IMR-90 (cell line): ENCODE measurements at regions not wholly inside any gene's neighbourhood (a gene's known extent, or its start where the extent isn't known, plus 50 kb on each side); places are given as distances from the start of the nearest gene placed in this dataset.

ENCODE experiments used
- ATAC-seq: fragments of 200-7000 bp; cut with Tn5 transposase; 2 replicates; pipeline ENCODE4 v1.9.1; 2020; ENCODE audit warnings: low read depth, mild to moderate bottlenecking, moderate library complexity
- BruUV-seq: library from RNA; stranded (reverse); fragments of 400-500 nt; replicated peaks from 2 replicates; lab custom pipeline; 2021; lab: Mats Ljungman, UMichigan
- CTCF ChIA-PET: fragments of 300-600 bp; formaldehyde crosslinking; extraction: SDS; loops from one replicate; lab custom pipeline; 2021; ENCODE audit warnings: antibody characterized with exemption; lab: Yijun Ruan, JAX
- POLR2A ChIA-PET: fragments of 300-600 bp; sonication (Branson Sonifier 250); formaldehyde crosslinking; loops from one replicate; lab custom pipeline; 2022; ENCODE audit warnings: antibody characterized with exemption; ENCODE audit not compliant: unreplicated experiment; lab: Charles Lee
- DNase-seq: peaks from one replicate; pipeline ENCODE4 v3.0.0; 2013
- H2AFZ ChIP-seq: replicated peaks from 2 replicates; pipeline ENCODE3; 2013; ENCODE audit warnings: low read length, mild to moderate bottlenecking; ENCODE audit not compliant: poor library complexity
- H2AK5ac ChIP-seq: 2 replicates; pipeline ENCODE4 v1.6.1; 2013; ENCODE audit warnings: low read depth, low read length, inconsistent platforms
- H2AK9ac ChIP-seq: replicated peaks from 2 replicates; pipeline ENCODE3; 2013; ENCODE audit warnings: mild to moderate bottlenecking, low read depth, low read length, moderate library complexity; ENCODE audit not compliant: poor library complexity
- H2BK120ac ChIP-seq: 2 replicates; pipeline ENCODE4 v1.6.1; 2013; ENCODE audit warnings: low read depth, low read length, inconsistent platforms
- H2BK15ac ChIP-seq: 3 replicates; pipeline ENCODE4 v1.6.1; 2013; ENCODE audit warnings: low read depth, low read length, inconsistent platforms
- H2BK20ac ChIP-seq: 2 replicates; pipeline ENCODE4 v1.6.1; 2013; ENCODE audit warnings: low read depth, mild to moderate bottlenecking, inconsistent platforms, low read length, moderate library complexity
- H2BK5ac ChIP-seq: 2 replicates; pipeline ENCODE4 v1.6.1; 2013; ENCODE audit warnings: mild to moderate bottlenecking, low read depth, low read length, inconsistent platforms; ENCODE audit not compliant: poor library complexity, severe bottlenecking
- H3K14ac ChIP-seq: replicated peaks from 2 replicates; pipeline ENCODE4 v1.6.1; 2013; ENCODE audit warnings: low read depth, low read length, inconsistent platforms
- H3K18ac ChIP-seq: 2 replicates; pipeline ENCODE4 v1.6.1; 2013; ENCODE audit warnings: low read depth, low read length, control low read depth
- H3K23ac ChIP-seq: 2 replicates; pipeline ENCODE4 v1.6.1; 2013; ENCODE audit warnings: low read depth, low read length, inconsistent platforms
- H3K27ac ChIP-seq: 2 replicates; pipeline ENCODE4 v1.5.1; 2013; ENCODE audit warnings: mild to moderate bottlenecking, control low read depth, low read length; ENCODE audit not compliant: insufficient read depth
- H3K27me3 ChIP-seq: 2 replicates; pipeline ENCODE4 v1.6.1; 2013; ENCODE audit warnings: low read length; ENCODE audit not compliant: control insufficient read depth, insufficient read depth
- H3K36me3 ChIP-seq: 2 replicates; pipeline ENCODE4 v1.6.1; 2013; ENCODE audit warnings: low read length, mixed read lengths; ENCODE audit not compliant: control insufficient read depth, insufficient read depth
- H3K4ac ChIP-seq: 2 replicates; pipeline ENCODE4 v1.6.1; 2013; ENCODE audit warnings: low read depth, low read length, inconsistent platforms
- H3K4me1 ChIP-seq: 2 replicates; pipeline ENCODE4 v1.6.1; 2013; ENCODE audit warnings: low read length, mixed read lengths; ENCODE audit not compliant: control insufficient read depth, insufficient read depth
- H3K4me2 ChIP-seq: 2 replicates; pipeline ENCODE4 v1.6.1; 2013; ENCODE audit warnings: low read depth, mild to moderate bottlenecking, control low read depth, low read length, moderate library complexity
- H3K4me3 ChIP-seq: 2 replicates; pipeline ENCODE4 v1.5.1; 2013; ENCODE audit warnings: low read depth, mild to moderate bottlenecking, control low read depth, low read length, moderate library complexity; ENCODE audit not compliant: insufficient read depth
- H3K56ac ChIP-seq: 2 replicates; pipeline ENCODE4 v1.6.1; 2013; ENCODE audit warnings: low read length, inconsistent platforms; ENCODE audit not compliant: insufficient read depth; ENCODE audit errors: extremely low read depth
- H3K79me1 ChIP-seq, 2 experiments: 2 replicates each; pipeline ENCODE4 v1.6.1; 2013; ENCODE audit warnings: low read length in 2 of 2, inconsistent platforms in 1 of 2, low read depth in 1 of 2
- H3K9ac ChIP-seq: 2 replicates; pipeline ENCODE4 v1.6.1; 2013; ENCODE audit warnings: low read depth, low read length, control low read depth
- H3K9me1 ChIP-seq: 2 replicates; pipeline ENCODE4 v1.6.1; 2013; ENCODE audit warnings: low read length, inconsistent platforms; ENCODE audit not compliant: insufficient read depth
- H3K9me3 ChIP-seq: 2 replicates; pipeline ENCODE4 v1.6.1; 2013; ENCODE audit warnings: low read length; ENCODE audit not compliant: control insufficient read depth, insufficient read depth
- H4K20me1 ChIP-seq: 2 replicates; pipeline ENCODE4 v1.6.1; 2013; ENCODE audit warnings: low read length, inconsistent platforms; ENCODE audit not compliant: insufficient read depth
- H4K5ac ChIP-seq: 2 replicates; pipeline ENCODE4 v1.6.1; 2013; ENCODE audit warnings: mild to moderate bottlenecking, low read depth, low read length, control low read depth
- H4K8ac ChIP-seq, 2 experiments: 2 replicates each; pipeline ENCODE4 v1.6.1; 2013; ENCODE audit warnings: low read depth in 2 of 2, low read length in 2 of 2, control low read depth in 1 of 2, inconsistent platforms in 1 of 2
- H4K91ac ChIP-seq: 2 replicates; pipeline ENCODE4 v1.6.1; 2013; ENCODE audit warnings: low read depth, low read length, inconsistent platforms; ENCODE audit not compliant: insufficient read depth
- BHLHE40 ChIP-seq: fragments of 150-350 bp; IDR thresholded peaks from 2 replicates; pipeline ENCODE4 v1.6.1; 2016; ENCODE audit warnings: mild to moderate bottlenecking, low read depth, low read length
- FOS ChIP-seq: fragments of 150-350 bp; IDR thresholded peaks from 2 replicates; pipeline ENCODE4 v1.6.1; 2016; ENCODE audit warnings: low read depth, low read length
- WGBS, 2 experiments: methylation state at CpG; one replicate each; pipeline versions ENCODE4 v1.1.5 to v1.1.7; 2013; ENCODE audit warnings: missing lambda C conversion rate in 2 of 2; ENCODE audit not compliant: insufficient read length in 1 of 2; ENCODE audit errors: extremely low coverage in 2 of 2; 5-methylcytosine and 5-hydroxymethylcytosine counted together
- dilution Hi-C: fragments of 300-500 bp; cut with HindIII; formaldehyde crosslinking; loops from one replicate; pipeline ENCODE4 v1.14.3; 2018; ENCODE audit warnings: low sequenced_read_pairs; ENCODE audit not compliant: unreplicated experiment
- in situ Hi-C: fragments of 300-500 bp; cut with MboI; formaldehyde crosslinking; loops from 3 replicates; pipeline ENCODE4 v1.14.3; 2019; ENCODE audit warnings: low sequenced_read_pairs, inconsistent platforms, mixed read lengths
- intact Hi-C: fragments of 100-400 bp; cut with micrococcal nuclease; formaldehyde crosslinking; loops from 2 replicates; pipeline ENCODE4 v1.10.0; 2022

GRCh38 chr3:145942052-145942451, 218.9 kb downstream of the PLOD2 start:
- Histone ChIP-seq H3K18ac (no peak overlapping the region), H3K14ac (no peak overlapping the region), H2AK5ac (no peak overlapping the region), H3K79me1 (no peaks in the 10 kb centered on the region), H3K36me3 (no peaks in the 10 kb centered on the region), H3K9ac (no peak overlapping the region), H3K23ac (no peak overlapping the region), H4K5ac (no peak overlapping the region), H3K4me1 (no peaks in the 10 kb centered on the region), H2AFZ (no peak overlapping the region), H3K4me3 (no peak overlapping the region), H2BK15ac (no peak overlapping the region), H2AK9ac (no peak overlapping the region), H2BK20ac (no peak overlapping the region), H3K27ac (no peak overlapping the region), H2BK120ac (no peak overlapping the region), H3K27me3 (no peaks in the 10 kb centered on the region), H3K56ac (no peak overlapping the region), H4K20me1 (no peaks in the 10 kb centered on the region), H3K4ac (no peak overlapping the region), H3K9me3 (no peaks in the 10 kb centered on the region), H3K9me1 (no peaks in the 10 kb centered on the region), H2BK5ac (no peak overlapping the region), H3K4me2 (no peak overlapping the region), H4K91ac (no peak overlapping the region), H4K8ac (no peak overlapping the region)
- DNase-seq = no peak
- no peak for TF ChIP-seq FOS
- TF ChIP-seq BHLHE40 = no peak
- ChIA-PET CTCF (no interaction called here), POLR2A (no interaction called here)
- intact Hi-C loops = no loop called here
- in situ Hi-C loops = no loop called here
- dilution Hi-C loops = no loop called here
- no peak for ATAC-seq
- no TSS peak for BruUV-seq
- no CpG with 5 or more reads among the region's 1 CpG for WGBS, 2 experiments
